Psoas muscle (tissue), 7 donors: ENCODE measurements at regions not wholly inside any gene's neighbourhood (a gene's known extent, or its start where the extent isn't known, plus 50 kb on each side); places are given as distances from the start of the nearest gene placed in this dataset.

ENCODE experiments used
- ATAC-seq, 4 donors: fragments of 200-7000 bp; cut with Tn5 transposase; one replicate each; pipeline ENCODE4 v1.9.1; 2020; ENCODE audit warnings: moderate library complexity in 3 of 4, mild to moderate bottlenecking in 2 of 4
- DNase-seq, 2 donors: peaks; one replicate each; pipeline ENCODE4 v3.0.0-alpha.2; 2020
- H3K27ac ChIP-seq: fragments of 200-600 bp; one replicate; pipeline ENCODE4 v1.8.0; 2022
- H3K27me3 ChIP-seq, 3 donors: fragments of 200-600 bp in 1 of 3; one replicate each; pipeline versions ENCODE4 v1.6.1 to v1.8.0; 2013 to 2022; ENCODE audit warnings: low read length in 2 of 3, mild to moderate bottlenecking in 2 of 3, moderate library complexity in 1 of 3; ENCODE audit not compliant: insufficient read depth in 3 of 3
- H3K36me3 ChIP-seq, 2 donors: fragments of 200-600 bp in 1 of 2; one replicate each; pipeline versions ENCODE4 v1.6.1 to v1.8.0; 2013 to 2022; ENCODE audit warnings: low read depth in 1 of 2, mild to moderate bottlenecking in 1 of 2, moderate library complexity in 1 of 2; ENCODE audit not compliant: insufficient read depth in 1 of 2
- H3K4me1 ChIP-seq: fragments of 200-600 bp; one replicate; pipeline ENCODE4 v1.8.0; 2022
- H3K4me3 ChIP-seq: fragments of 200-600 bp; one replicate; pipeline ENCODE4 v1.8.0; 2022; ENCODE audit warnings: mild to moderate bottlenecking
- H3K9me3 ChIP-seq: fragments of 200-600 bp; one replicate; pipeline ENCODE4 v1.8.0; 2022
- WGBS, 3 donors: extraction: QIAGEN DNeasy Blood & Tissue Kit; methylation state at CpG; one replicate each; pipeline versions ENCODE4 v1.1.6 to v1.1.7; 2013; 5-methylcytosine and 5-hydroxymethylcytosine counted together
- intact Hi-C, 2 donors: fragments of 100-400 bp; cut with DNase I; formaldehyde crosslinking; loops; one replicate each; pipeline versions ENCODE4 v1.11.0 to v1.14.2; 2022
- TF ChIP-seq, protein P1 (sequence below): fragments of 200-600 bp; IDR thresholded peaks from one replicate; pipeline ENCODE4 v1.8.0; 2022; ENCODE audit warnings: antibody characterized with exemption
- donor health status: healthy with polysubstance abuse.
- donor health status: DM: no; HTN: no; CAD: no; lungs with moderate emphysema.
- donor health status: Bipolar disorder and iron deficiency.
- donor health status: healthy.
- donor health status: DM: yes; HTN: yes; CAD: no.
- donor health status: DM: no; HTN: no; CAD: no.
- donor health status: DM: yes; HTN: yes; CAD: no.

DNA sequence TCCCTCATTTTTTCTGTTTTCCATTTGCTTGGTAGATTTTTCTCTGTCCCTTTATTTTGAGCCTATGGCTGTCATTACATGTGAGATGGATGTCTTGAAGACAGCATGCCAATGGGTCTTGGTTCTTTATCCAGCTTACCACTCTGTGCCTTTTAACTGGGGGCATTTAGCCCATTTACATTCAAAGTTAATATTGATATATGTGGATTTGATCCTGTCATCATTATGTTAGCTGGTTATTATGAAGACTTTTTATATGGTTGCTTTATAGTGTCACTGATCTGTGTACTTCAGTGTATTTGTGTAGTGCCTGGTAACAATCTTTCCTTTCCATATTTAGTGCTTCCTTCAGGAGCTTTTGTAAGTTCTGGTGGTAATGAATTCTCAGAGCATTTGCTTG lies 89.3 kb upstream of the UNC5B start:
- Histone ChIP-seq H3K4me3 (no peak overlapping the region), H3K27ac (no peak overlapping the region), H3K27me3 (no peaks in the 10 kb centered on the region), H3K4me1 (no peaks in the 10 kb centered on the region), H3K36me3 (no peaks in the 10 kb centered on the region), H3K9me3 (peaks cover 17% of the 10 kb centered on the region)
- intact Hi-C loops, result no loop called here
- TF ChIP-seq, protein P1, sequence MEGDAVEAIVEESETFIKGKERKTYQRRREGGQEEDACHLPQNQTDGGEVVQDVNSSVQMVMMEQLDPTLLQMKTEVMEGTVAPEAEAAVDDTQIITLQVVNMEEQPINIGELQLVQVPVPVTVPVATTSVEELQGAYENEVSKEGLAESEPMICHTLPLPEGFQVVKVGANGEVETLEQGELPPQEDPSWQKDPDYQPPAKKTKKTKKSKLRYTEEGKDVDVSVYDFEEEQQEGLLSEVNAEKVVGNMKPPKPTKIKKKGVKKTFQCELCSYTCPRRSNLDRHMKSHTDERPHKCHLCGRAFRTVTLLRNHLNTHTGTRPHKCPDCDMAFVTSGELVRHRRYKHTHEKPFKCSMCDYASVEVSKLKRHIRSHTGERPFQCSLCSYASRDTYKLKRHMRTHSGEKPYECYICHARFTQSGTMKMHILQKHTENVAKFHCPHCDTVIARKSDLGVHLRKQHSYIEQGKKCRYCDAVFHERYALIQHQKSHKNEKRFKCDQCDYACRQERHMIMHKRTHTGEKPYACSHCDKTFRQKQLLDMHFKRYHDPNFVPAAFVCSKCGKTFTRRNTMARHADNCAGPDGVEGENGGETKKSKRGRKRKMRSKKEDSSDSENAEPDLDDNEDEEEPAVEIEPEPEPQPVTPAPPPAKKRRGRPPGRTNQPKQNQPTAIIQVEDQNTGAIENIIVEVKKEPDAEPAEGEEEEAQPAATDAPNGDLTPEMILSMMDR, result no peak
- no peak for DNase-seq
- ATAC-seq, result no peak

DNA sequence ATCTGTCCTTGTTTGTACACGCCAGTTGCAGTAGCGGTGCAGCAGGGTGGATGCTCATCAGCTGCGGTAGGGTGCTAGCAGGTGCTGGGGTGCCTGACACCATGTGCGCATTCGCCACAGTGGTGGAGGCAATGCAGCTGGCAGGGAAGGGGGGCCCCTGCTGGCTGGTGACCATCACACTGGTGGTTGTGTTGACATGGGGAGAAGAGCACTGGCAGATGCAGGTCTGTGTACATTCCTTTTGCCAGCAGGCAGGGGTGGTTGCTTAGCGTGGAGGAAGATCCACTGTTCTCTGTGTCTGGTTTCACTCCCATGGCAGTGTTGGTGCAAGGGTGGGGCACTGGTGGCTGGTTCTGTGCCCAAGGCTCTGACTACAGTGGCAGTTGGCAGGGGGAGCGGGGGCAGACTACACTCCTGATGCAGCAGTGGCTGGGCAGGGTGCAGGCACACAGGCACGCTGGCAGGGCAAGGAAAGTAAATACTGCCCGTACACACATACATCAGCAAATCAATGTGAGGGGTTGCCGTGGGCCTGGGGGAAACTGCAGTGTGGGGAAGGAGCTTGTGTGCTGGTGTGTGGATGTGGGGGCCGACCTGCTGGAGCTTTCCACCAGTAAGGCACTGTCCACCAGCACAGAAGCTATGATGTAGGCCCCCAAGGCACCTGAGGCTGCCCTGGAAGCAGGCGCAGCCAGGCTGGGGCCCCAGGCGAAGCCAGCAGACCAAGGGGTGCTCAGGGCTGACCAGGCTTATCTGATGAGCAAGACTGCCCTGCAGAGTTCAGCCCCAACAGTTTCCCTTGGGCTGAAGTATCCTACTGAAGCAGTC lies 87.2 kb upstream of the UNC5B start:
- no peak for DNase-seq
- ATAC-seq, result peak; percentile 64 to 88 (median 78)
- Histone ChIP-seq H3K27me3 (no peaks in the 10 kb centered on the region), H3K27ac (no peak overlapping the region), H3K4me1 (no peaks in the 10 kb centered on the region), H3K9me3 (peaks cover 7% of the 10 kb centered on the region), H3K4me3 (no peak overlapping the region), H3K36me3 (no peaks in the 10 kb centered on the region)
- 45 to 51% (median 50%) methylated on average over 13 of the region's 13 CpGs for WGBS, 3 donors
- intact Hi-C loops, result no loop called here
- TF ChIP-seq, protein P1, result no peak

DNA sequence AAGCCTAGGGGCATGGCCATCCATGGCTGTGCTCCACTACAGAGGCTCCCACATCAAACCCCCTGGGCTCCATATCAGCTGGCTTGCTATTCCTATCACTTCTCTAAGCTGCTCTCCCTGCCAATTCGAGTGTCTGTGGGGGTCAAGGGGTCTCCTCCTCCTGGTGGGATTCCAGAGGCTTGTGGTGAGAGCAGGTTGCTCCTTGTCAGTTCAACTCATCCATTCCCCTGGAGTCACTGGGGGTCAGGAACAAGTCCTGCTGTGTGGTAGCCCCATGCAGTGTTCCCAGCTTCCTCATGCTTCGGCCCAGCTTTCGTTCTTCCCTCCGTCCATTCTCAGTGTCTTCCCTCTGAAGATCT lies 86.6 kb upstream of the UNC5B start:
- Histone ChIP-seq H3K27me3 (no peaks in the 10 kb centered on the region), H3K27ac (no peak overlapping the region), H3K4me3 (no peak overlapping the region), H3K4me1 (no peaks in the 10 kb centered on the region), H3K9me3 (peaks cover 1% of the 10 kb centered on the region), H3K36me3 (no peaks in the 10 kb centered on the region)
- WGBS, 3 donors, result 74 to 80% (median 75%) methylated on average over 4 of the region's 4 CpGs
- ATAC-seq, result no peak
- TF ChIP-seq, protein P1, result no peak
- DNase-seq, result no peak
- intact Hi-C loops, result no loop called here

DNA sequence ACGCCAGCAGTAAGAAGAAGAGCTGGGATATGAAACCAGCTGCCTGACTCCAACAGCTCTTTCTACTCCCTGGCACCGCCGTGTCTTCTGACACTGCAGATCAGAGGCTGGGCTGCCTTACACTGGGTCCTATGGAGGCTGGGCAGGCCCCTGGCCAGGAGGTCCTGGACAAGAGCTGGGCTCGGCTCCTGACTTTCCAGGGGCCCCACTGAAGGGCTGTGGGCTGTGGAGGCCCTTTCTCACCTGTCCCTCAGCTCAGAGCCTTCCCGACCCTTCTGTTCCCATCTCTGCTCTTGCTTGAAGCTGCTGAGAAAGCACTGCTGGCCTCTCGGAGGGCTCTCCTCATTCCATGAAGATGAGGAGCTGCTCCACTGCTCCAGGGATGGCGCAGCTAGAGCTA lies 85.9 kb upstream of the UNC5B start:
- no peaks in the 10 kb centered on the region for H3K27me3 ChIP-seq
- no peak overlapping the region for H3K4me3 ChIP-seq
- H3K27ac ChIP-seq, result no peak overlapping the region
- H3K36me3 ChIP-seq, result no peaks in the 10 kb centered on the region
- H3K9me3 ChIP-seq, result no peaks in the 10 kb centered on the region
- TF ChIP-seq, protein P1, result no peak
- H3K4me1 ChIP-seq, result no peaks in the 10 kb centered on the region
- no peak for ATAC-seq
- WGBS, 3 donors, result 70 to 88% (median 83%) methylated on average over 7 of the region's 7 CpGs
- no peak for DNase-seq
- intact Hi-C loops, result no loop called here

DNA sequence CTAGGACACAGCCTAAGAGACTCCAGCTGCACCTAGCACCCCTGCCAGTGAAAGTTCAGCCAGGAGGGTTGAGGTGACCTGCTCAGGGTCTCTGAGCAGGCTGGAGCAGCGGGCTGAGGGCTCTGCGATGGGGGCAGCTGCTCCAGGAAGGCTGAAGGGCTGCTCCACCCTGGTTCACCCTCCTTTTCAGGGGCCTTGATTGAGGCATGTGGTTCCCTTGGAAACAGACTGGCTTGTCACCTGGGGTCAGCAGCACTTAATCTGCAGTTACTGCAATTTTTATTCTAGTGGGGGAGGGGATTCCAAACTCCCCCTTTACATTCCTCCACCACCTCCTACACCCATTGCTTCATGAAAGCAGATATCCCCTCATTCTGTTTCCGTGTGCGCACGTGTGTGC lies 85.3 kb upstream of the UNC5B start:
- 95 to 97% (median 96%) methylated on average over 5 of the region's 5 CpGs for WGBS, 3 donors
- intact Hi-C loops, result no loop called here
- H3K9me3 ChIP-seq, result no peaks in the 10 kb centered on the region
- no peak for ATAC-seq
- no peak overlapping the region for H3K27ac ChIP-seq
- H3K36me3 ChIP-seq, result no peaks in the 10 kb centered on the region
- H3K4me1 ChIP-seq, result no peaks in the 10 kb centered on the region
- no peak overlapping the region for H3K4me3 ChIP-seq
- no peaks in the 10 kb centered on the region for H3K27me3 ChIP-seq
- DNase-seq, result no peak
- TF ChIP-seq, protein P1, result no peak
